ENCODE measurements at regions not wholly inside any gene's neighbourhood (a gene's known extent, or its start where the extent isn't known, plus 50 kb on each side); places are given as distances from the start of the nearest gene placed in this dataset.

GRCh38 chr18:53946594-53946993 is 277.9 kb downstream of the MBD2 start:
- intact Hi-C loops (cut with micrococcal nuclease): no loop called here

GRCh38 chr18:53944721-53945120 is 279.7 kb downstream of the MBD2 start:
- H2AFZ ChIP-seq (ENCODE audit: insufficient read depth, low read depth, low read length, poor library complexity, severe bottlenecking): no peak overlapping the region
- intact Hi-C loops (cut with micrococcal nuclease): no loop called here
- peaks cover 0 to 26% (median 13%) of the 10 kb centered on the region in 3 donors for H3K9me3 ChIP-seq (ENCODE audit: control extremely low read depth in 1 of 3, control insufficient read depth in 2 of 3, insufficient read depth in 1 of 3, low read length in 2 of 3)
- no peak overlapping the region for H3K4me3 Mint-ChIP-seq
- no peaks in the 10 kb centered on the region for H3K79me2 ChIP-seq (ENCODE audit: control insufficient read depth, insufficient read depth, low read length)
- H3K27me3 ChIP-seq (replicated peaks in 1 of 4; ENCODE audit: control extremely low read depth in 1 of 4, control insufficient read depth in 3 of 4, insufficient read depth in 4 of 4, low read length in 3 of 4): no peaks in the 10 kb centered on the region
- H3K27ac ChIP-seq (ENCODE audit: low read length in 2 of 2): no peak overlapping the region
- no peak for ATAC-seq (ENCODE audit: low read depth)
- no peak overlapping the region for H3K9ac ChIP-seq (ENCODE audit: low read length)
- no peaks in the 10 kb centered on the region for H3K27me3 Mint-ChIP-seq
- ChIA-PET CTCF (no interaction called here), POLR2A (no interaction called here)
- no peaks in the 10 kb centered on the region for H3K36me3 ChIP-seq (replicated peaks in 1 of 2; ENCODE audit: control extremely low read depth in 1 of 2, control insufficient read depth in 1 of 2, extremely low read depth in 1 of 2, insufficient read depth in 2 of 2, low read length in 1 of 2)
- H4K20me1 ChIP-seq (ENCODE audit: control insufficient read depth, insufficient read depth, low read length, poor library complexity, severe bottlenecking): no peaks in the 10 kb centered on the region
- no peak overlapping the region for H3K27ac Mint-ChIP-seq
- H3K4me1 ChIP-seq (ENCODE audit: control insufficient read depth in 2 of 2, insufficient read depth in 2 of 2, low read length in 2 of 2): no peaks in the 10 kb centered on the region
- WGBS (ENCODE audit: insufficient coverage): 60% methylated on average over 1 of the region's 4 CpGs
- H3K4me1 Mint-ChIP-seq: no peaks in the 10 kb centered on the region
- TF ChIP-seq EZH2 (IDR thresholded peaks at IDR 0.05; ENCODE audit: borderline replicate concordance, insufficient read depth, low read depth, low read length, poor library complexity, severe bottlenecking) (no peak), CTCF (IDR thresholded peaks at IDR 0.05) (no peak)
- DNase-seq: peak; percentile 19
- no peak overlapping the region for H3K4me3 ChIP-seq (ENCODE audit: control extremely low read depth in 1 of 5, extremely low read depth in 1 of 5, insufficient read depth in 1 of 5, low read depth in 2 of 5, low read length in 4 of 5)
- peaks cover 6% of the 10 kb centered on the region for H3K9me3 Mint-ChIP-seq (ENCODE audit: insufficient read depth)
- H3K4me2 ChIP-seq (replicated peaks; ENCODE audit: low read depth, low read length, poor library complexity, severe bottlenecking): no peak overlapping the region

More at GRCh38 chr18:53946594-53946993, 277.9 kb downstream of the MBD2 start:
- Histone ChIP-seq H3K4me2 (replicated peaks; ENCODE audit: low read depth, low read length, poor library complexity, severe bottlenecking) (no peak overlapping the region), H3K36me3 (replicated peaks in 1 of 2; ENCODE audit: control extremely low read depth in 1 of 2, control insufficient read depth in 1 of 2, extremely low read depth in 1 of 2, insufficient read depth in 2 of 2, low read length in 1 of 2) (no peaks in the 10 kb centered on the region), H3K4me3 (ENCODE audit: control extremely low read depth in 1 of 5, extremely low read depth in 1 of 5, insufficient read depth in 1 of 5, low read depth in 2 of 5, low read length in 4 of 5) (no peak overlapping the region), H3K9ac (ENCODE audit: low read length) (no peak overlapping the region), H2AFZ (ENCODE audit: insufficient read depth, low read depth, low read length, poor library complexity, severe bottlenecking) (no peak overlapping the region), H3K9me3 (ENCODE audit: control extremely low read depth in 1 of 3, control insufficient read depth in 2 of 3, insufficient read depth in 1 of 3, low read length in 2 of 3) (peaks cover 0 to 26% (median 13%) of the 10 kb centered on the region in 3 donors), H3K27me3 (replicated peaks in 1 of 4; ENCODE audit: control extremely low read depth in 1 of 4, control insufficient read depth in 3 of 4, insufficient read depth in 4 of 4, low read length in 3 of 4) (no peaks in the 10 kb centered on the region), H4K20me1 (ENCODE audit: control insufficient read depth, insufficient read depth, low read length, poor library complexity, severe bottlenecking) (no peaks in the 10 kb centered on the region), H3K4me1 (ENCODE audit: control insufficient read depth in 2 of 2, insufficient read depth in 2 of 2, low read length in 2 of 2) (no peaks in the 10 kb centered on the region), H3K79me2 (ENCODE audit: control insufficient read depth, insufficient read depth, low read length) (no peaks in the 10 kb centered on the region), H3K27ac (ENCODE audit: low read length in 2 of 2) (no peak overlapping the region)
- Mint-ChIP-seq H3K27me3 (no peaks in the 10 kb centered on the region), H3K27ac (no peak overlapping the region), H3K4me1 (no peaks in the 10 kb centered on the region), H3K4me3 (no peak overlapping the region), H3K9me3 (ENCODE audit: insufficient read depth) (peaks cover 6% of the 10 kb centered on the region)
- no CpG with 5 or more reads among the region's 1 CpG for WGBS (ENCODE audit: insufficient coverage)
- DNase-seq: no peak
- ChIA-PET CTCF (no interaction called here), POLR2A (no interaction called here)
- no peak for ATAC-seq (ENCODE audit: low read depth)
- no peak for TF ChIP-seq EZH2 (IDR thresholded peaks at IDR 0.05; ENCODE audit: borderline replicate concordance, insufficient read depth, low read depth, low read length, poor library complexity, severe bottlenecking)
- no peak for TF ChIP-seq CTCF (IDR thresholded peaks at IDR 0.05)

Measured in B cell (primary cell).